ENCODE measurements at regions not wholly inside any gene's neighbourhood (a gene's known extent, or its start where the extent isn't known, plus 50 kb on each side); places are given as distances from the start of the nearest gene placed in this dataset.
A peak's percentile ranks its signal among the peaks of the same experiment; 100 is the strongest.

DNA sequence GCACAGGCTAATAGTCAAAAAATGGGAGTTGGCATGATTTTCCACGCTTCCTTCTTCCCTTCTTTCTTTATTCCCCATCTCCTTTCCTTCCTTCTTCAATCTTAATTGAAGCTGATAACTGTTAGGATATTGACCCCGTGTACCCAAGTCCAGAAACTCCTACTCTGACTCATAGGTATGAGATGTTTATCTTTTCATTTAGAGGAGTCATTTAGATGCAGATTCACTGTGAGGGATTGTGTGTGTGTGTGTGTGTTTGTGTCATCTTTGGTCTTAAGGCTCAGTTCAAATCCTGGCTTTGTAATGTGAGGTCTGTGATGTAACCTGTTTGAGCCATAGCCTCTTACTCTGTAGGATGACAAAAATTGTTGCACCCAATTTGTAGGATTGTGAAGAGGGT, 332.0 kb upstream of the MAF start:
- H3K27ac ChIP-seq = no peak overlapping the region
- no peak for TF ChIP-seq POLR2AphosphoS5 (IDR thresholded peaks at IDR 0.05)
- no peak for TF ChIP-seq POLR2A (IDR thresholded peaks at IDR 0.05)
- TF ChIP-seq EP300 (IDR thresholded peaks at IDR 0.05) = no peak
- TF ChIP-seq, protein P1, sequence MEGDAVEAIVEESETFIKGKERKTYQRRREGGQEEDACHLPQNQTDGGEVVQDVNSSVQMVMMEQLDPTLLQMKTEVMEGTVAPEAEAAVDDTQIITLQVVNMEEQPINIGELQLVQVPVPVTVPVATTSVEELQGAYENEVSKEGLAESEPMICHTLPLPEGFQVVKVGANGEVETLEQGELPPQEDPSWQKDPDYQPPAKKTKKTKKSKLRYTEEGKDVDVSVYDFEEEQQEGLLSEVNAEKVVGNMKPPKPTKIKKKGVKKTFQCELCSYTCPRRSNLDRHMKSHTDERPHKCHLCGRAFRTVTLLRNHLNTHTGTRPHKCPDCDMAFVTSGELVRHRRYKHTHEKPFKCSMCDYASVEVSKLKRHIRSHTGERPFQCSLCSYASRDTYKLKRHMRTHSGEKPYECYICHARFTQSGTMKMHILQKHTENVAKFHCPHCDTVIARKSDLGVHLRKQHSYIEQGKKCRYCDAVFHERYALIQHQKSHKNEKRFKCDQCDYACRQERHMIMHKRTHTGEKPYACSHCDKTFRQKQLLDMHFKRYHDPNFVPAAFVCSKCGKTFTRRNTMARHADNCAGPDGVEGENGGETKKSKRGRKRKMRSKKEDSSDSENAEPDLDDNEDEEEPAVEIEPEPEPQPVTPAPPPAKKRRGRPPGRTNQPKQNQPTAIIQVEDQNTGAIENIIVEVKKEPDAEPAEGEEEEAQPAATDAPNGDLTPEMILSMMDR (IDR thresholded peaks at IDR 0.05) = no peak
- intact Hi-C loops (cut with DNase I) = no loop called here
- H3K9me3 ChIP-seq = no peaks in the 10 kb centered on the region
- DNase-seq = no peak
- H3K4me1 ChIP-seq = peaks cover 0 to 31% (median 23%) of the 10 kb centered on the region in 4 donors
- no peak overlapping the region for H3K4me3 ChIP-seq
- 33 to 56% methylated on average over 2 of the region's 2 CpGs for WGBS, 2 donors
- H3K27me3 ChIP-seq = no peaks in the 10 kb centered on the region
- no peaks in the 10 kb centered on the region for H3K36me3 ChIP-seq

DNA sequence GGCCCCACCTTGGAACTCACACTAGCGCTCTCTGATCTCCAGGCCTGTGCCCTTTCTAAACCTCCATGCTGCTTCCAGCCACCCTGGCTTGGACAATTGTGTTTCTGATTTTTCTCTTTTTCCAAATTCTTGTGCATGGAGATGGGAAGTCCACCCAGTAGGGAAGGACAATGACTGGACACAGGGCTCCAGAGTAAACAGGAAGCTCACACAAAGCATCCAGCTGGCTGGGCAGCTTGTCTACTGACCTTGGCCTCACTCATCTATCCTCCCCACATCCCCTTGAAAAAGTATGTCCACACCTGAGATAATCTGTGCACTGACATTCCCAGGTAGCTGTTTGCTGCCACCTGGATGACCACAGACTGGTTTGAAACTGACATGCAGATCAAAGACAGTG, 331.2 kb upstream of the MAF start:
- H3K4me1 ChIP-seq = peaks cover 0 to 31% (median 23%) of the 10 kb centered on the region in 4 donors
- no peak overlapping the region for H3K4me3 ChIP-seq
- no peak for DNase-seq
- H3K27me3 ChIP-seq = no peaks in the 10 kb centered on the region
- 94 to 98% methylated on average over 1 of the region's 1 CpG for WGBS, 2 donors
- no peaks in the 10 kb centered on the region for H3K36me3 ChIP-seq
- intact Hi-C loops (cut with DNase I) = no loop called here
- H3K27ac ChIP-seq = no peak overlapping the region
- TF ChIP-seq POLR2AphosphoS5 (IDR thresholded peaks at IDR 0.05) = no peak
- no peak for TF ChIP-seq POLR2A (IDR thresholded peaks at IDR 0.05)
- no peak for TF ChIP-seq EP300 (IDR thresholded peaks at IDR 0.05)
- TF ChIP-seq, protein P1 (IDR thresholded peaks at IDR 0.05) = no peak
- H3K9me3 ChIP-seq = no peaks in the 10 kb centered on the region

- H3K27ac ChIP-seq = peak overlapping the region; percentile 3 to 69 (median 54)
- TF ChIP-seq EP300 (IDR thresholded peaks at IDR 0.05) (peak in 3 of 4 donors; percentile 22 to 77 (median 50)), POLR2A (IDR thresholded peaks at IDR 0.05) (no peak), POLR2AphosphoS5 (IDR thresholded peaks at IDR 0.05) (peak; percentile 77 to 90 (median 84))
- TF ChIP-seq, protein P1 (IDR thresholded peaks at IDR 0.05) = no peak
- peaks cover 0 to 31% (median 23%) of the 10 kb centered on the region in 4 donors for H3K4me1 ChIP-seq
- H3K9me3 ChIP-seq = no peaks in the 10 kb centered on the region
- no peak for DNase-seq
- WGBS, 2 donors = 64% methylated on average over 2 of the region's 2 CpGs
- no peaks in the 10 kb centered on the region for H3K36me3 ChIP-seq
- H3K4me3 ChIP-seq = no peak overlapping the region
- no peaks in the 10 kb centered on the region for H3K27me3 ChIP-seq
- intact Hi-C loops (cut with DNase I) = loop anchor here (2.0 to 5.0 kb wide), 4 partner anchors 81 to 327 kb away; partner anchors contain the start of gene MAF
Observed at GRCh38 chr16:79929260-79929965, 328.9 kb upstream of the MAF start.

DNA sequence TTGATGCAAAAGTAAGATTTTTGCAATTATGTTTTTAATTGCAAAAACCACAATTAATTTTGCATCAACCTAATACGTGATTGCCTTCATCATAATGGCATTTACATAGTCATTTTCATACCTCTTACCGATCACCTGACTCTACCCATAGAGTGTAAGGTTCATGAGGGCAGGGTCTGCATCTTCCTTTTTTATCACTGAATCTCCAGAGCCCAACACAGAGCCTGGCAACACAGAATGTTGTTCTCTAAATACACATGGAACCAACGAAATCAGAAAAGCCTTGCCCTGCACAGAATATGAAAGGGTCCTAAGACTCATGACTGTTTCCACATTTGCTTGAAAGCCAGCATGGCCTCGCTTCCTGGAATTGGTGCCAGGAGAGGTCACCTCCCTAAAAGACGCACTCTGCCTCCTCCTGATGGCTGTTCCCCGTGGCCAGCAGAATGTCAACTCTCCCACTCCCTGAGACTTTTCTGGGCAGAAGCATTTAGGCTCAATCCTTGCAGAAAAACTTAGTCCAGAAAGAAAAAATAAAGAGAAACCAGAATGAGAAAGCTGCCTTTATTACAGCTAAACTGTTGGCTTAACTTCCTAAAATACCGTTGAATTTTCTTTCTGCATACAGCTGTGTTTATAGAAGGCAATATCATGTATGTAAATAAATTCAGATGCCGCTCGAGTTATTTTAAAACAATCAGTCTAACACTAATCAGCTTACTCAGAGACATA, 327.8 kb upstream of the MAF start:
- peak overlapping the region in 1 of 4 donors; percentile 69 for H3K27ac ChIP-seq
- TF ChIP-seq POLR2AphosphoS5 (IDR thresholded peaks at IDR 0.05) (no peak), EP300 (IDR thresholded peaks at IDR 0.05) (no peak), POLR2A (IDR thresholded peaks at IDR 0.05) (no peak)
- TF ChIP-seq, protein P1 (IDR thresholded peaks at IDR 0.05) = no peak
- peaks cover 0 to 31% (median 23%) of the 10 kb centered on the region in 4 donors for H3K4me1 ChIP-seq
- WGBS, 2 donors = 29 to 61% methylated on average over 9 of the region's 9 CpGs
- H3K36me3 ChIP-seq = no peaks in the 10 kb centered on the region
- H3K9me3 ChIP-seq = no peaks in the 10 kb centered on the region
- no peaks in the 10 kb centered on the region for H3K27me3 ChIP-seq
- intact Hi-C loops (cut with DNase I) = loop anchor here (2.0 to 5.0 kb wide), 4 partner anchors 80 to 326 kb away; partner anchors contain the start of gene MAF
- no peak for DNase-seq
- no peak overlapping the region for H3K4me3 ChIP-seq
